SK-N-SH treated with all-trans-retinoic acid at 6 μM for 48 hours (cell line): ENCODE measurements at regions not wholly inside any gene's neighbourhood (a gene's known extent, or its start where the extent isn't known, plus 50 kb on each side); places are given as distances from the start of the nearest gene placed in this dataset.

Source experiments
- ATAC-seq: fragments of 200-7000 bp; cut with Tn5 transposase; 3 replicates; pipeline ENCODE4 v1.9.1; 2020; ENCODE audit warnings: mild to moderate bottlenecking, moderate library complexity
- ARNTL ChIP-seq: fragments of 450-650 bp; formaldehyde crosslinking; IDR thresholded peaks from 2 replicates; pipeline ENCODE4 v1.5.0; 2020; ENCODE audit warnings: low read depth, mild to moderate bottlenecking, moderate library complexity, borderline replicate concordance
- BACH2 ChIP-seq: fragments of 250-450 bp; sonication (Bioruptor Pico); IDR thresholded peaks from 2 replicates; pipeline ENCODE4 v1.9.0; 2021; ENCODE audit warnings: mild to moderate bottlenecking, borderline replicate concordance
- CSDC2 ChIP-seq: fragments of 250-450 bp; sonication (Bioruptor Pico); IDR thresholded peaks from 2 replicates; pipeline ENCODE4 v1.5.0; 2020; ENCODE audit warnings: mild to moderate bottlenecking, moderate library complexity
- ESRRG ChIP-seq: fragments of 250-450 bp; sonication (Bioruptor Pico); IDR thresholded peaks from 2 replicates; pipeline ENCODE4 v1.6.1; 2021; ENCODE audit warnings: mild to moderate bottlenecking
- GLIS3 ChIP-seq: fragments of 250-450 bp; sonication (Bioruptor Pico); IDR thresholded peaks from 2 replicates; pipeline ENCODE4 v1.5.0; 2020; ENCODE audit warnings: mild to moderate bottlenecking, moderate library complexity
- ISL1 ChIP-seq: fragments of 250-450 bp; sonication (Bioruptor Pico); IDR thresholded peaks from 2 replicates; pipeline ENCODE4 v2.1.2; 2022; ENCODE audit warnings: mild to moderate bottlenecking, moderate library complexity
- OSR1 ChIP-seq: fragments of 250-450 bp; sonication (Bioruptor Pico); IDR thresholded peaks from 2 replicates; pipeline ENCODE4 v1.8.0; 2022; ENCODE audit warnings: moderate library complexity, mild to moderate bottlenecking, inconsistent platforms
- PPARA ChIP-seq: fragments of 250-450 bp; sonication (Bioruptor Pico); IDR thresholded peaks from 2 replicates; pipeline ENCODE4 v1.5.0; 2020; ENCODE audit warnings: mild to moderate bottlenecking, borderline replicate concordance
- RARB ChIP-seq: fragments of 250-450 bp; sonication (Bioruptor Pico); IDR thresholded peaks from 2 replicates; pipeline ENCODE4 v1.8.0; 2021; ENCODE audit warnings: mild to moderate bottlenecking, moderate library complexity
- SNAI2 ChIP-seq: fragments of 250-450 bp; sonication (Bioruptor Pico); IDR thresholded peaks from 2 replicates; pipeline ENCODE4 v1.5.0; 2020; ENCODE audit warnings: mild to moderate bottlenecking, moderate library complexity
- TCF4 ChIP-seq: fragments of 250-450 bp; sonication (Bioruptor Pico); IDR thresholded peaks from 2 replicates; pipeline ENCODE4 v1.8.0; 2021; ENCODE audit warnings: mild to moderate bottlenecking, moderate library complexity, borderline replicate concordance
- TOX ChIP-seq: fragments of 250-450 bp; sonication (Bioruptor Pico); IDR thresholded peaks from 2 replicates; pipeline ENCODE4 v1.8.0; 2021; ENCODE audit warnings: mild to moderate bottlenecking, moderate library complexity, borderline replicate concordance
- ZC3H10 ChIP-seq: fragments of 250-450 bp; sonication (Bioruptor Pico); IDR thresholded peaks from 2 replicates; pipeline ENCODE4 v1.5.1; 2021; ENCODE audit warnings: mild to moderate bottlenecking, moderate library complexity
- ZFP3 ChIP-seq: fragments of 250-450 bp; sonication (Bioruptor Pico); IDR thresholded peaks from 2 replicates; pipeline ENCODE4 v1.5.0; 2020; ENCODE audit warnings: mild to moderate bottlenecking, moderate library complexity
- ZFP30 ChIP-seq: fragments of 450-650 bp; formaldehyde crosslinking; IDR thresholded peaks from 2 replicates; pipeline ENCODE4 v1.5.0; 2022; ENCODE audit warnings: mild to moderate bottlenecking, moderate library complexity
- ZNF565 ChIP-seq: fragments of 450-650 bp; formaldehyde crosslinking; conservative IDR thresholded peaks from 2 replicates; pipeline ENCODE4 v1.5.0; 2020; ENCODE audit warnings: low read depth, mild to moderate bottlenecking, moderate library complexity
- ZNF70 ChIP-seq: fragments of 450-650 bp; formaldehyde crosslinking; IDR thresholded peaks from 2 replicates; pipeline ENCODE4 v1.5.0; 2020; ENCODE audit warnings: mild to moderate bottlenecking, moderate library complexity
- ZNF8 ChIP-seq: fragments of 450-650 bp; formaldehyde crosslinking; IDR thresholded peaks from 2 replicates; pipeline ENCODE4 v1.5.0; 2020; ENCODE audit warnings: mild to moderate bottlenecking, moderate library complexity
- TF ChIP-seq, protein P1 (sequence below): fragments of 250-450 bp; sonication (Bioruptor Pico); IDR thresholded peaks from 2 replicates; pipeline ENCODE4 v1.8.0; 2021; ENCODE audit warnings: low read depth, mild to moderate bottlenecking, moderate library complexity, borderline replicate concordance
- TF ChIP-seq, protein P2 (sequence below): fragments of 250-450 bp; sonication (Bioruptor Pico); IDR thresholded peaks from 2 replicates; pipeline ENCODE4 v1.5.1; 2020; ENCODE audit warnings: low read depth, mild to moderate bottlenecking, moderate library complexity
- TF ChIP-seq, protein P3 (sequence below): fragments of 250-450 bp; sonication (Bioruptor Pico); IDR thresholded peaks from 2 replicates; pipeline ENCODE4 v1.5.0; 2020; ENCODE audit warnings: mild to moderate bottlenecking, moderate library complexity
- TF ChIP-seq, protein P4 (sequence below): fragments of 250-450 bp; sonication (Bioruptor Pico); IDR thresholded peaks from 2 replicates; pipeline ENCODE4 v1.8.0; 2020; ENCODE audit warnings: mild to moderate bottlenecking, moderate library complexity, borderline replicate concordance

DNA sequence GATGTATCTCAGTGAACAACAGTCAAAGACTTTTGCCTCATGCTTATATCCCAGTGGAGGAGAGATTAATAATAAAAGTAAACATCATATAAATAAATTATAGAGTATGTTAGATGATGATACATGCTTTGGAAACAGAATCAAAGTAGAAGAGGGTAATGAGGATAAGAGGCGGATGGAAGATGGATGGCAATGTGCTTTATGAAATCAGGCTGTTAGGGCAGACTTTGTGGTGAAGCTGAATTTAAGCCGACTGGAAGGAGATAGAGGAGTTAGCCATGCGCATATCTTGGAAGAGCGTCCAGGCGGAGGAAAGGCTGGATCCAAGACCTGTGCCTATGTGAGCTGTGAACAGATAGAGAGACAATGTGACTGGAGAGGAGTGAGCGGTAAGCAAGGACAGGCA, 74.9 kb upstream of the GUCY1A1 start:
- no peak for TF ChIP-seq ZNF8 (CRISPR knock-in tag)
- TF ChIP-seq ZFP30 (CRISPR knock-in tag), result no peak
- no peak for TF ChIP-seq ESRRG (CRISPR knock-in tag)
- no peak for TF ChIP-seq ZNF565 (CRISPR knock-in tag)
- TF ChIP-seq, protein P1, sequence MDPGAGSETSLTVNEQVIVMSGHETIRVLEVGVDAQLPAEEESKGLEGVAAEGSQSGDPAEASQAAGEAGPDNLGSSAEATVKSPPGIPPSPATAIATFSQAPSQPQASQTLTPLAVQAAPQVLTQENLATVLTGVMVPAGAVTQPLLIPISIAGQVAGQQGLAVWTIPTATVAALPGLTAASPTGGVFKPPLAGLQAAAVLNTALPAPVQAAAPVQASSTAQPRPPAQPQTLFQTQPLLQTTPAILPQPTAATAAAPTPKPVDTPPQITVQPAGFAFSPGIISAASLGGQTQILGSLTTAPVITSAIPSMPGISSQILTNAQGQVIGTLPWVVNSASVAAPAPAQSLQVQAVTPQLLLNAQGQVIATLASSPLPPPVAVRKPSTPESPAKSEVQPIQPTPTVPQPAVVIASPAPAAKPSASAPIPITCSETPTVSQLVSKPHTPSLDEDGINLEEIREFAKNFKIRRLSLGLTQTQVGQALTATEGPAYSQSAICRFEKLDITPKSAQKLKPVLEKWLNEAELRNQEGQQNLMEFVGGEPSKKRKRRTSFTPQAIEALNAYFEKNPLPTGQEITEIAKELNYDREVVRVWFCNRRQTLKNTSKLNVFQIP (CRISPR knock-in tag), result no peak
- TF ChIP-seq RARB (CRISPR knock-in tag), result no peak
- TF ChIP-seq ISL1, result no peak
- no peak for TF ChIP-seq TCF4 (CRISPR knock-in tag)
- TF ChIP-seq ZNF70 (CRISPR knock-in tag), result no peak
- no peak for TF ChIP-seq OSR1 (CRISPR knock-in tag)
- no peak for TF ChIP-seq GLIS3 (CRISPR knock-in tag)
- TF ChIP-seq ZFP3 (CRISPR knock-in tag), result no peak
- TF ChIP-seq BACH2 (CRISPR knock-in tag), result no peak
- no peak for TF ChIP-seq SNAI2 (CRISPR knock-in tag)
- TF ChIP-seq ARNTL, result no peak
- TF ChIP-seq PPARA, result no peak
- ATAC-seq, result no peak

DNA sequence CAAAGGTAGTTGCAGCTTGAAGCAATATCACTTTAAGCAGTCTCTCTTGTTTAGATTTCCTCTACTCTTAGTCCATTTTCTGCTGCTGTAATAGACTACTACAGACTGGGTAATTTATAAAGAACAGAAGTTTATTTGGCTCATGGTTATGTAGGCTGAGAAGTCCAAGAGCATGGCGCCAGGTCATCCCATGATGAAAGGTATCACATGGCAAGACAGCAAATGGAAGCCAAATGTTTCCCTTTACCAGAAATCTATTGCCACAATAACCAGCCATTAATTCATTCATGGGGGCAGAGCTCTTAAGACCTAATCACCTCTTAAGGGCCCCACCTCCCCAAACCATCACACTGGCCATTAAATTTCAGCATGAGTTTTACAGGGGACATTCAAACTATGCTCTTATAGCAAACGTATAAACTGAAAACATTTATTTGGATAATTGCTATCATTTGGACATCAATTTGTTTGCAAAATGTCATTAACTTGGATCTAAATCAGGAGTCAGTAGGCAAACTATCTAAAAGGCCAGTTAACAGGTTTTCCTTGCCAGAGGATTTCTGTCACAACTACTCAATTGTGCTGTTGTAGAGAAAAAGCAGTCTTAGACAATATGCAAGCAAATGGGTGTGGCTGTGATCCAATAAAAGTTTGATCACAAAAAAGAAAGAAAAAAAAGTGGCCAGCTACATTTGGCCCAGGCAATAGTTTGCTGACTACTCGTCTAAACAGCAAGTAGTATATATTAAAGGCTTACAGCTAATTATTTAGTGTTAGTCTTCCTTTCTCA, 75.7 kb upstream of the GUCY1A1 start:
- TF ChIP-seq, protein P2, sequence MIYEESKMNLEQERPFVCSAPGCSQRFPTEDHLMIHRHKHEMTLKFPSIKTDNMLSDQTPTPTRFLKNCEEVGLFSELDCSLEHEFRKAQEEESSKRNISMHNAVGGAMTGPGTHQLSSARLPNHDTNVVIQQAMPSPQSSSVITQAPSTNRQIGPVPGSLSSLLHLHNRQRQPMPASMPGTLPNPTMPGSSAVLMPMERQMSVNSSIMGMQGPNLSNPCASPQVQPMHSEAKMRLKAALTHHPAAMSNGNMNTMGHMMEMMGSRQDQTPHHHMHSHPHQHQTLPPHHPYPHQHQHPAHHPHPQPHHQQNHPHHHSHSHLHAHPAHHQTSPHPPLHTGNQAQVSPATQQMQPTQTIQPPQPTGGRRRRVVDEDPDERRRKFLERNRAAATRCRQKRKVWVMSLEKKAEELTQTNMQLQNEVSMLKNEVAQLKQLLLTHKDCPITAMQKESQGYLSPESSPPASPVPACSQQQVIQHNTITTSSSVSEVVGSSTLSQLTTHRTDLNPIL, result no peak
- TF ChIP-seq ESRRG (CRISPR knock-in tag), result no peak
- no peak for TF ChIP-seq TOX (CRISPR knock-in tag)
- TF ChIP-seq ZFP30 (CRISPR knock-in tag), result no peak
- TF ChIP-seq OSR1 (CRISPR knock-in tag), result no peak
- TF ChIP-seq, protein P3, sequence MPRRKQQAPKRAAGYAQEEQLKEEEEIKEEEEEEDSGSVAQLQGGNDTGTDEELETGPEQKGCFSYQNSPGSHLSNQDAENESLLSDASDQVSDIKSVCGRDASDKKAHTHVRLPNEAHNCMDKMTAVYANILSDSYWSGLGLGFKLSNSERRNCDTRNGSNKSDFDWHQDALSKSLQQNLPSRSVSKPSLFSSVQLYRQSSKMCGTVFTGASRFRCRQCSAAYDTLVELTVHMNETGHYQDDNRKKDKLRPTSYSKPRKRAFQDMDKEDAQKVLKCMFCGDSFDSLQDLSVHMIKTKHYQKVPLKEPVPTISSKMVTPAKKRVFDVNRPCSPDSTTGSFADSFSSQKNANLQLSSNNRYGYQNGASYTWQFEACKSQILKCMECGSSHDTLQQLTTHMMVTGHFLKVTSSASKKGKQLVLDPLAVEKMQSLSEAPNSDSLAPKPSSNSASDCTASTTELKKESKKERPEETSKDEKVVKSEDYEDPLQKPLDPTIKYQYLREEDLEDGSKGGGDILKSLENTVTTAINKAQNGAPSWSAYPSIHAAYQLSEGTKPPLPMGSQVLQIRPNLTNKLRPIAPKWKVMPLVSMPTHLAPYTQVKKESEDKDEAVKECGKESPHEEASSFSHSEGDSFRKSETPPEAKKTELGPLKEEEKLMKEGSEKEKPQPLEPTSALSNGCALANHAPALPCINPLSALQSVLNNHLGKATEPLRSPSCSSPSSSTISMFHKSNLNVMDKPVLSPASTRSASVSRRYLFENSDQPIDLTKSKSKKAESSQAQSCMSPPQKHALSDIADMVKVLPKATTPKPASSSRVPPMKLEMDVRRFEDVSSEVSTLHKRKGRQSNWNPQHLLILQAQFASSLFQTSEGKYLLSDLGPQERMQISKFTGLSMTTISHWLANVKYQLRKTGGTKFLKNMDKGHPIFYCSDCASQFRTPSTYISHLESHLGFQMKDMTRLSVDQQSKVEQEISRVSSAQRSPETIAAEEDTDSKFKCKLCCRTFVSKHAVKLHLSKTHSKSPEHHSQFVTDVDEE (CRISPR knock-in tag), result no peak
- no peak for TF ChIP-seq TCF4 (CRISPR knock-in tag)
- TF ChIP-seq, protein P4, sequence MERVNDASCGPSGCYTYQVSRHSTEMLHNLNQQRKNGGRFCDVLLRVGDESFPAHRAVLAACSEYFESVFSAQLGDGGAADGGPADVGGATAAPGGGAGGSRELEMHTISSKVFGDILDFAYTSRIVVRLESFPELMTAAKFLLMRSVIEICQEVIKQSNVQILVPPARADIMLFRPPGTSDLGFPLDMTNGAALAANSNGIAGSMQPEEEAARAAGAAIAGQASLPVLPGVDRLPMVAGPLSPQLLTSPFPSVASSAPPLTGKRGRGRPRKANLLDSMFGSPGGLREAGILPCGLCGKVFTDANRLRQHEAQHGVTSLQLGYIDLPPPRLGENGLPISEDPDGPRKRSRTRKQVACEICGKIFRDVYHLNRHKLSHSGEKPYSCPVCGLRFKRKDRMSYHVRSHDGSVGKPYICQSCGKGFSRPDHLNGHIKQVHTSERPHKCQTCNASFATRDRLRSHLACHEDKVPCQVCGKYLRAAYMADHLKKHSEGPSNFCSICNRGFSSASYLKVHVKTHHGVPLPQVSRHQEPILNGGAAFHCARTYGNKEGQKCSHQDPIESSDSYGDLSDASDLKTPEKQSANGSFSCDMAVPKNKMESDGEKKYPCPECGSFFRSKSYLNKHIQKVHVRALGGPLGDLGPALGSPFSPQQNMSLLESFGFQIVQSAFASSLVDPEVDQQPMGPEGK (CRISPR knock-in tag), result no peak
- no peak for TF ChIP-seq RARB (CRISPR knock-in tag)
- no peak for TF ChIP-seq PPARA
- TF ChIP-seq CSDC2 (CRISPR knock-in tag), result no peak
- no peak for TF ChIP-seq ARNTL
- TF ChIP-seq ISL1, result no peak

DNA sequence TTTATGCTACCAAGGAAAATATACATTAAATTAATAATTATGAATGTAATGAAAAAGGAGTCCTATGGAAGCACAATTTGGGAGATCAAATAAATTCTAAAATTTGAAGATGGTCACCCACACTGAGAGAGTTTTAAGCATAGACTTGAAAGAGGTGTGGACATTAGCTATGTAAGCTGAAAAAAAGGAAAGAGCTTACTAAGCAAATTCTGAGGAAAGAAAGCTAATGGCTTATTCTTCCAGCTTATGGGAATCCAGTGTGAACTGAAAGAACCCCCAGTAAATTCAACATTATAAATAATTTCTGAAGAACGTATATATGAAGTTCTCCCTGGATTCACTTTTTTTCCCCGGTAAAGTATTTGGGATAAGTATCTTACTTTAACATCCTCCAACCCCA, 78.2 kb upstream of the GUCY1A1 start:
- ATAC-seq, result no peak
- TF ChIP-seq ZFP3 (CRISPR knock-in tag) (no peak), TOX (CRISPR knock-in tag) (no peak), ZNF565 (CRISPR knock-in tag) (no peak), TCF4 (CRISPR knock-in tag) (no peak), RARB (CRISPR knock-in tag) (no peak), ZC3H10 (CRISPR knock-in tag) (no peak), OSR1 (CRISPR knock-in tag) (no peak), ZFP30 (CRISPR knock-in tag) (no peak), GLIS3 (CRISPR knock-in tag) (no peak), ZNF70 (CRISPR knock-in tag) (no peak)
- TF ChIP-seq, protein P2, result no peak
- TF ChIP-seq, protein P3 (CRISPR knock-in tag), result no peak
- TF ChIP-seq, protein P1 (CRISPR knock-in tag), result no peak

More for the DNA sequence above, 75.7 kb upstream of the GUCY1A1 start:
- no peak for ATAC-seq
